Peyer's patch (tissue), 4 donors: ENCODE measurements at regions not wholly inside any gene's neighbourhood (a gene's known extent, or its start where the extent isn't known, plus 50 kb on each side); places are given as distances from the start of the nearest gene placed in this dataset.

Experiments
- DNase-seq, 3 donors: peaks; one replicate each; pipeline ENCODE4 v3.0.0-alpha.2; 2017 to 2019
- H3K27ac ChIP-seq, 4 donors: fragments of 200-600 bp; sonication (generic); one replicate each; pipeline ENCODE4 v1.5.1; 2016 to 2019
- H3K27me3 ChIP-seq, 2 donors: fragments of 200-600 bp; sonication (generic); one replicate each; pipeline ENCODE4 v1.5.1; 2019
- H3K36me3 ChIP-seq, 3 donors: fragments of 200-600 bp; sonication (generic); one replicate each; pipeline ENCODE4 v1.5.1; 2016 to 2019
- H3K4me1 ChIP-seq, 4 donors: fragments of 200-600 bp; sonication (generic); one replicate each; pipeline ENCODE4 v1.5.1; 2016 to 2019
- H3K4me3 ChIP-seq, 4 donors: fragments of 200-600 bp; sonication (generic); 1 replicate in 3 of 4; 2 replicates in 1 of 4; pipeline ENCODE4 v1.5.1; 2016 to 2019; ENCODE audit warnings: mild to moderate bottlenecking in 1 of 4
- H3K9me3 ChIP-seq, 4 donors: fragments of 200-600 bp; sonication (generic); one replicate each; pipeline ENCODE4 v1.5.1; 2016 to 2019; ENCODE audit warnings: mild to moderate bottlenecking in 1 of 4
- POLR2A ChIP-seq, 2 donors: fragments of 450-650 bp; IDR thresholded peaks; one replicate each; pipeline ENCODE4 v1.5.1; 2017; ENCODE audit warnings: antibody characterized with exemption in 2 of 2, mild to moderate bottlenecking in 2 of 2, moderate library complexity in 2 of 2
- TF ChIP-seq, protein P1 (sequence below), 6 experiments: fragments of 450-650 bp in 4 of 6; fragments of 200-600 bp in 2 of 6; sonication (generic) in 1 of 6; IDR thresholded peaks; one replicate each; pipeline ENCODE4 v1.5.1; 2017 to 2019; ENCODE audit warnings: antibody characterized with exemption in 6 of 6, mild to moderate bottlenecking in 3 of 6, moderate library complexity in 1 of 6

DNA sequence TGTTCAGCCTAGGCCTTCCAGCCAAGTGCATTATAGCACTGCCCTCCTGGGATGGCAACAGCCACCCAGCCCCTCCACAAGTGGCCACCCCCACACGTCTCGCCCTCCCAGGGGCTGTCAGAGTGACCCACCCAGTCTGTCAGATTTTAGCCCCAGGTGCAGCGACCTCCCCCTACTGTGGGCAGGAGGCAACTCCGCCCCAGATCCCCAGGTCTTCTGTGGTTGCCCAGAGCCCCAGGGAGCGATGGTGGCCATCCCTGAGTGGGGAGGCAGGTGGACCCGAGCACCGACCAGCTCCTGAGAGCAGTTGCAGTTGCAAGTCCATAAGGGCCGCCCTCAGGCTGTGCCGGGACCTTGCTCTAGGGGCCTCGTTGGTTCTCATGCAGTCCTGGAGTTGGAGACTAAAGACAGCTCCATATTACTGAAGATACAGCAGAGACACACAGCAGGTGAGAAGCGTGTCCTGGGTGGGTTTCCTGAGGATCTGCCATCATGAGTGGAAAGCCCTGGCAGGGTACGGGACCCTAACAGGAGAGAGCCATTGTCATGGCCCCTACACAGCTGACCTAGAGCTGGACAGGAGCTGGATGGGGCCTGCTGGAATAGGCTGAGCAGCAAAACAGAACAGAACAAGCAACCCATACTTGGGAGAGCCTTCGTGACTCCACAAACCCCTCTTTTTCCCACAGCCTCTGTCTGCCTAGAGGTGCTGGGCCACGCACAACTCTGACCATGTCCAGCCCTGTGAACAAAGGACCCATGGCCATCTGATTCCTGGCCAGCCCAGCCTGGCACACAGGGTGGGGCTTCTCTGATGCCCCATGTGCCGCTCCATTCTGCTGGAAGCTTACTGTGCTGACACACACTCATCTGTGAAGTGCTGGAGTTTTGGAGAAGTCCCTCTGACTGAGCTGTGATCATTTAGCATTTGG, 110.3 kb upstream of the ALDH1A3 start:
- no peaks in the 10 kb centered on the region for H3K36me3 ChIP-seq
- TF ChIP-seq POLR2A (IDR thresholded peaks at IDR 0.05), result no peak
- TF ChIP-seq, protein P1, sequence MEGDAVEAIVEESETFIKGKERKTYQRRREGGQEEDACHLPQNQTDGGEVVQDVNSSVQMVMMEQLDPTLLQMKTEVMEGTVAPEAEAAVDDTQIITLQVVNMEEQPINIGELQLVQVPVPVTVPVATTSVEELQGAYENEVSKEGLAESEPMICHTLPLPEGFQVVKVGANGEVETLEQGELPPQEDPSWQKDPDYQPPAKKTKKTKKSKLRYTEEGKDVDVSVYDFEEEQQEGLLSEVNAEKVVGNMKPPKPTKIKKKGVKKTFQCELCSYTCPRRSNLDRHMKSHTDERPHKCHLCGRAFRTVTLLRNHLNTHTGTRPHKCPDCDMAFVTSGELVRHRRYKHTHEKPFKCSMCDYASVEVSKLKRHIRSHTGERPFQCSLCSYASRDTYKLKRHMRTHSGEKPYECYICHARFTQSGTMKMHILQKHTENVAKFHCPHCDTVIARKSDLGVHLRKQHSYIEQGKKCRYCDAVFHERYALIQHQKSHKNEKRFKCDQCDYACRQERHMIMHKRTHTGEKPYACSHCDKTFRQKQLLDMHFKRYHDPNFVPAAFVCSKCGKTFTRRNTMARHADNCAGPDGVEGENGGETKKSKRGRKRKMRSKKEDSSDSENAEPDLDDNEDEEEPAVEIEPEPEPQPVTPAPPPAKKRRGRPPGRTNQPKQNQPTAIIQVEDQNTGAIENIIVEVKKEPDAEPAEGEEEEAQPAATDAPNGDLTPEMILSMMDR (IDR thresholded peaks at IDR 0.05), result no peak
- H3K27me3 ChIP-seq, result no peaks in the 10 kb centered on the region
- no peak overlapping the region for H3K4me3 ChIP-seq
- no peak overlapping the region for H3K27ac ChIP-seq
- no peaks in the 10 kb centered on the region for H3K9me3 ChIP-seq
- no peaks in the 10 kb centered on the region for H3K4me1 ChIP-seq
- peak in 1 of 3 donors; percentile 31 for DNase-seq

- peak in 1 of 3 donors; percentile 18 for DNase-seq
Measured at GRCh38 chr15:100769975-100770340, 109.7 kb upstream of the ALDH1A3 start.

GRCh38 chr15:100770661-100771584, 108.7 kb upstream of the ALDH1A3 start:
- Histone ChIP-seq H3K36me3 (no peaks in the 10 kb centered on the region), H3K4me3 (no peak overlapping the region), H3K27ac (no peak overlapping the region), H3K27me3 (no peaks in the 10 kb centered on the region), H3K4me1 (no peaks in the 10 kb centered on the region), H3K9me3 (no peaks in the 10 kb centered on the region)
- peak in 1 of 3 donors; percentile 21 for DNase-seq
- TF ChIP-seq, protein P1 (IDR thresholded peaks at IDR 0.05), result no peak
- no peak for TF ChIP-seq POLR2A (IDR thresholded peaks at IDR 0.05)

More at GRCh38 chr15:100769975-100770340, 109.7 kb upstream of the ALDH1A3 start:
- TF ChIP-seq, protein P1 (IDR thresholded peaks at IDR 0.05), result no peak
- no peak for TF ChIP-seq POLR2A (IDR thresholded peaks at IDR 0.05)
- H3K36me3 ChIP-seq, result no peaks in the 10 kb centered on the region
- no peaks in the 10 kb centered on the region for H3K27me3 ChIP-seq
- no peaks in the 10 kb centered on the region for H3K4me1 ChIP-seq
- no peak overlapping the region for H3K4me3 ChIP-seq
- H3K9me3 ChIP-seq, result no peaks in the 10 kb centered on the region
- H3K27ac ChIP-seq, result no peak overlapping the region

GRCh38 chr15:100771746-100772145, 107.9 kb upstream of the ALDH1A3 start:
- no peak overlapping the region for H3K27ac ChIP-seq
- no peaks in the 10 kb centered on the region for H3K36me3 ChIP-seq
- no peaks in the 10 kb centered on the region for H3K9me3 ChIP-seq
- no peaks in the 10 kb centered on the region for H3K4me1 ChIP-seq
- TF ChIP-seq POLR2A (IDR thresholded peaks at IDR 0.05), result no peak
- TF ChIP-seq, protein P1 (IDR thresholded peaks at IDR 0.05), result no peak
- H3K27me3 ChIP-seq, result no peaks in the 10 kb centered on the region
- peak in 1 of 3 donors; percentile 40 for DNase-seq
- H3K4me3 ChIP-seq, result no peak overlapping the region

GRCh38 chr15:100772478-100772877, 107.2 kb upstream of the ALDH1A3 start:
- DNase-seq, result no peak
- no peak overlapping the region for H3K27ac ChIP-seq
- H3K9me3 ChIP-seq, result no peaks in the 10 kb centered on the region
- TF ChIP-seq, protein P1 (IDR thresholded peaks at IDR 0.05), result no peak
- no peak for TF ChIP-seq POLR2A (IDR thresholded peaks at IDR 0.05)
- H3K4me3 ChIP-seq, result no peak overlapping the region
- H3K27me3 ChIP-seq, result no peaks in the 10 kb centered on the region
- H3K4me1 ChIP-seq, result no peaks in the 10 kb centered on the region
- no peaks in the 10 kb centered on the region for H3K36me3 ChIP-seq
